HTR-8/SVneo (cell line): ENCODE measurements at regions not wholly inside any gene's neighbourhood (a gene's known extent, or its start where the extent isn't known, plus 50 kb on each side); places are given as distances from the start of the nearest gene placed in this dataset.

Source experiments
- DNase-seq: peaks from one replicate; pipeline ENCODE4 v3.0.0; 2011; ENCODE audit warnings: low spot score, mixed read lengths; ENCODE audit not compliant: insufficient read length
- FAIRE-seq: peaks from 2 replicates; lab custom pipeline; 2011; peaks lifted over from hg19 to GRCh38; lab: Jason Lieb, UNC

DNA sequence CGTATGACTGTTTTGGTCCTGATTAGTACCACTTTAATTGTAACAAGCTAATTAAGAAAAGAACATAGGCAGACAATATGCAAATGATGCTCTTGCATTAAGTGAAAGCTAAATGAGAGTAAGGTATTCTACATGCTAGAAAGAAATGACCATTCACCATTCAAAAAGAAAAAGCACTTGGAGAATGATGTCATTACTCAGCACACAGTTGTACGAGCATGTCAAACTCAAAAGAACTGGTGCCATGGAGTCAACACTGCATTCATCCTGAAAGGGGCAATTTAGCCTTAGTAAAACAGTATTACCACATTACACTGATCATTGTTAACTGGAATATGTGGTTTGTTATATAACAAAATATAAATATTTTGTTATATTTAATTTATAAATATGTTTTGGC lies 136.2 kb upstream of the CTTNBP2 start:
- no peak for FAIRE-seq

DNA sequence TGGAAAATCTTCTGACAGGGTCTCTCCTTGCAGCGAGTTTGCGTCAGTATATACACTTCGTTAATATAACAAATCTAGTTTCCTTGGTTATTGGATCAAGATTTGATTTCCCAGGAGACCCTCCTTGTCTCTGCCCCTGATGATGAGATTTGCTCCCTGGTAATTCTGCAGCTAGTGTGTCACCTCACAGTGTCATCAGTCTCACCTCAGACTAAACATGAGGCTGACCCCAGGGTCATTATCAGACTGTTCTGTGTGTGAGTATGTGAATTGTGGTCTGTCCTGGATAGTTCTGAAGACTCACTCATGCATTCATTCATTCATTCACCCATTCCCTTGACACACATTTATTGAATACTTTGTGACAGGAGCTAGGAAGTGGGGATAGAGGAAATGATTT lies 138.4 kb upstream of the CTTNBP2 start:
- no peak for DNase-seq
- no peak for FAIRE-seq

More for the DNA sequence above, 136.2 kb upstream of the CTTNBP2 start:
- no peak for DNase-seq

DNA sequence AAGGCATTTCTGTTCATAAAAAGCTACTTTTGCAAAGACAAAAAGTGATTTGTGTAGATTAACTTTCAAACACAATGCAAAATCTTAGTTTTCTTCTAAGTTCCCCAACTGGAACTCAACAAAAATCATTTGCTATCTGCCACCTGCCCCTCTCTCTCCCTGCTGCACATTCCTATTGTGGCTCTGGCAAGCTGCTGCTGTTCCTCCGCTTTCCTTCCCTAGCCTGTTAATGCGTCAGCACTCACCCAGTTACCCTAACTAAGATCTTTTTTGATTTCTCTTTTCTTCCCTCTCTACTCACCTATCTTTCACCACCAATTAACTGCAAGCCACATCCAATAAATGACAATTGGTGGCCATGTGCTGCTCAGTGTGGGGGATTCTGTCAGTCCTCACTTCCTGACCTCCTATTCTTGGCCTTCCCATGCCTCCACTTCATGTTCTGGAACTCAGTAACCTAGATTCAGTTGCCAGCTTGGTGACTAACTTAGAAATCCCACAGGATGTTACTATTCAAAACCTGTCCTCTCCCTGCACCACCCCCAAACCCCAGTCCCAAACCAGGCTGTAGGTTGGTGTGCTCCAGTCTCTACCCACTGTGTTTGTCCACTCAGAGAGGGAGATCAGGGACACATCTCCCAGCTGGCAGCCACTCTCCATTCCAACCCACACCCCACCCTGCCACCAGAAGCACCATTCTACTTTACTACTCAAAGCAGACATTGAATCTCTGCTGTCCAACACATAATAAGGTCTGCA lies 140.2 kb upstream of the CTTNBP2 start:
- DNase-seq = no peak
- no peak for FAIRE-seq

DNA sequence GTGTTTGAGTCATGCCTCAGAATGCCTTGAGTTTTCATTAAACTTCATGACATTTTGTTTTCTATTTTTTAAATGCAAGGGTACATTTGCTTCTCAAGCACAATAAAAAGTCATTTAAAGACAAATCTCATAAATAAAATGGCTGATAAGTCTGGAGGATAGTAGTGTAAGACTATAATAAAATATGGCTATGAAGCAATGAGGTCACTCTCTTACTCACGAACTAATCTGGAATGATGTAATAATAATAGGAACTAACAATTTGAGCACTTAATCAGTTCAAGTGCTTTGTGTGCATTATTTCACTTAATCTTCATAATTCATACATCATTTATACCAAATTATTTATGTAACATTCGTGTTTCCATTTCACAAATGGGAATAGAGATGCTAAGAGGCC lies 149.3 kb upstream of the CTTNBP2 start:
- DNase-seq = no peak
- no peak for FAIRE-seq

DNA sequence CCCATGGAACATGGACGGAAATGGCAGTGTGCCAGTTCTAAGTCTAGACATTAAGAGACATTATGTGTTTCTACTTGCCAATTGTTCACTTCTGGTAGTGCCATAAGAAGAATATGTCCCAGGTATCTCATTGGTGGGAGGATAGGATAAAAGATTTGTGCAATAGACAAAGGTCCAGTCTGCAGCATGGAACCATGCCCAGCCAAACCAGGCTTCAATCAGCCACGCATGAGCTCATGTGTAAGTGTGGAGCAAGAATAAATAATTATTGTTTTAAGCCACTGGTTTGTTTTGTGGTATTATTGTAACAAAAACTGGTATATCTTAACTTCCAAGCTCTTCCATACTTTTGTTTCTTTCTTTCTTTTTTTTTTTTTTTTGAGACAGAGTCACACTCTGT lies 153.6 kb upstream of the CTTNBP2 start:
- no peak for FAIRE-seq
- DNase-seq = no peak

DNA sequence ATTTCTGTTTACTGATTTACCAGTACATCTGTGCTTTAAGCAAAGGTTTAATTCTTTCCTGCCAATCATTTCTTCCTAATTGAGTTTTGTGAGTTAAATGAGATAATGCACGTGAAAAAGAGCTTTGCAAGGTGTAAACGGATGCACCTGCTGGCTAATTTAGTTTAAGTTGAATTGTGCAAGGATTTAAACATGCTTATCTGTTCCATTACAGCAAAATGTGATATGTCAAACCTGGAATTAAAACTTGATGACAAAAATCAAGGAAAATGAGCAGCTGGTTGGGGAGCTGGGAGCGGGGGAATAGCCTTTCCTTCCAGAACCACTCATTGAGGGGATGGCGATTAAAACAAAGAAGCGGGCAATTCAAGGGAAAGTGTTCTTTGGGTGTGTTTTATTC lies 155.0 kb upstream of the CTTNBP2 start:
- FAIRE-seq (no peak), DNase-seq (no peak)

DNA sequence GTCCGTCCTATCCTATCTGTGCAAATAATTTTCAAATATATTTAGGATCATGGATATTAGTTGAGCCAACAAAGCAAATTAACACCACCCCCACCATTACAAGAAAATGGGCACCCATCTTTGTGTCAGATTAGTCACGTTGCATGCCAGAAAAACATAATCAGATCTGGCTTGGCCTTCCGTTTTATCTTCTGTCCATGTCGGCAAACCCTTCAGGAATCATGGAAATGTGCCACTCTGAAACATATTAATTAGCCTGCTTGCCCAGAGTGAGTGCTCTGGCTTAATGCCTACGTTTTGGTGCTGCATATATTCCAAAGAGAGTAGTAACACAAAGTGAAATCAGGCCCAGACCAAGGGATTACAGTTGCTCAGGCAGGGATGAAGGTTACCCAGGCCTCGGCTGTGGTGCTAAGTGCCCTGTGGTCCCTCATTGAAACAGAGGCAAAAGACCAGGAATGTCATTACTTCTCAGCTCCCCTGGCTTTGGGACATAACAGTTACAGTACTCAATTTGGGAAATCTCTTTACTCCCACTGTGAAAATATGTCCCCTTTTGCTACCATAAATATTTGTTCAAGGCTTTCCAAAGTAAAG lies 154.0 kb upstream of the LSM8 start:
- no peak for DNase-seq
- no peak for FAIRE-seq

DNA sequence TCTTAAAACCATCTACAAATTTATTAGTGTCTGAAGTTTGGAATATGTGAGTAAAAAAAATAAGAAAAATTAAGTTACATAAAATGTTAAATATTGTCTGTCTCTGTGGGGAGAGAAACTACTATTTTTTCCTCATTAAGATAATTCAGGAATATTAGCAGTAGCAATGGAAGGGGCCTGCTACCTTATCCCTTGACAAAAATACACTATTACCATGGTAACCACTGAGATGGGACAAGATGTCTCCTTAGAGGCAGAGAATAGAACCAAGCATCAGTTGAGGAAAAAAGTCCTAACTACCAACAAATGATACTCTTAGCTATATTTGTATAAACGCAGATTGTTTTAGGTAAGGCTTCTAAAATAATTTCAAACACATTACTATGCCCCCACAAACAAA lies 150.7 kb upstream of the LSM8 start:
- no peak for FAIRE-seq
- DNase-seq = no peak

DNA sequence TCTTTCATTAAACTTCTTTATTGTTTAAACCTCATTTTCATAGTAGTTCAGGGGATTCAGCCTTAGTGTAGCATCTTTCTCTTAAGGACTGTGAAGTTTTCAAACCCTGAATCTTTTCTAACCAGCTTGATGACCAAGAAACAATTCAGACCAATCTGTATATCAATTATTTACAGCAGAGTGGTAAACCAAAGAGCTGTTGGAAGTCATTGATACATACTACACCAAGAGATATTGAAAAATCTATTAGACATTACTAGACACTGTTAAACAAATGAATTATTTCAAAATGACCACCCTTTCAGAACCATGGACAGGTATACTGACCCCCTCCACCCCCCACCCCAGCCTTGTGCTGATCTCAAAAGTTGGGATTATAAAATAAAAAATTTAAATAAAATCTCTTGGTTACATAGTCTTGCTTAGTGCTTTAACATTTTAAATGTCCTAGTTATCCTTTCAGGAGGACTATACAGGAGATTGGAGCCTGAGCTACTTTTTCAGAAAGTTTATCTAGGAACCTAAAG lies 143.9 kb upstream of the LSM8 start:
- FAIRE-seq (no peak), DNase-seq (no peak)

DNA sequence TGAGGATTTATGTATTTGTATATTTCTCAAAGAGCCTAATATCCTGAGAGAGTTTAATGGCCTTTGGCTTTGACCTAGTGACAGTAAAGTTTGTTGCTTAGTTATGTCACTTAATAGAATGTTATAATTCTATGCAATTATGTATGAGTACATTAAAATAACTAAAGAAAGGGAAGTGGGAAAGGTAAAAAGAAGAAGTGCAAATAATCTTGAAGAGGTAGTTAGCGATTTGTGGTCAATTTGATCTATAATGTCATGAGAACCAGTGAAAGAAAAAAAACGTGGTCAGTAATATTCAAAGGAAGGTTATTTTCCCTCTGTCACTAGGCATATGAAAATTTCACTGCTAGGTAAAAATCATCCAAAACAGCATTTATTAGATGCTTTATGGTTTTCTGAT lies 143.4 kb upstream of the LSM8 start:
- DNase-seq = no peak
- no peak for FAIRE-seq

DNA sequence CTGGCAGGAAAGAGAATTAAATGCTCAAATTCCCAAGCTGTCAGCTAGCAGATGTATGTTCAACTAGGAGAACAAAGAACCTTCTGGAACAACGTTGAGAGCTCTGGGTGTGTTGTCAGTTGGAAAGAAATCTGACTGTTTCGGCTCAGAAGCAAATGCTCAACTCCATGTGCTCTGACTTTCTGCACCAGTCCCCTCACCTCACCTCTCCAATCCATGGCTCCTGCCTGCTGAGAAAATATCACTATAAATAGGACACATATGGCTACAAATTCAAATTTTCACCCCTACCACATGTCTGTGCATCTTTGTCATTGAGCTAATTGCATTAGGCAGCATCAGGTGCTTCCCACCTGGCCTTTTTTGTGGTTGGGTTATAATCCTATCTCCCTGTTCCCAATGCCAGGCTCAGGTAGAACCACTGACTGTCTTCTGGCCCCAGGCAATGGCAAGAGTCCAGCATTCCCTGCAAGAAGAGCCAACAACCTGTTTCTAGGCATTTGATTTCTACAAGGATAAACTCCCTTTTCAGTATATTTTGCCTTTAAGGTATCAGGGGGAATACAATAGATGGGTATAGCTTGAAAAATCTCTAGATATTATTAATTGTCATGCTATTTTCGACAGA lies 142.6 kb upstream of the LSM8 start:
- FAIRE-seq (no peak), DNase-seq (no peak)

DNA sequence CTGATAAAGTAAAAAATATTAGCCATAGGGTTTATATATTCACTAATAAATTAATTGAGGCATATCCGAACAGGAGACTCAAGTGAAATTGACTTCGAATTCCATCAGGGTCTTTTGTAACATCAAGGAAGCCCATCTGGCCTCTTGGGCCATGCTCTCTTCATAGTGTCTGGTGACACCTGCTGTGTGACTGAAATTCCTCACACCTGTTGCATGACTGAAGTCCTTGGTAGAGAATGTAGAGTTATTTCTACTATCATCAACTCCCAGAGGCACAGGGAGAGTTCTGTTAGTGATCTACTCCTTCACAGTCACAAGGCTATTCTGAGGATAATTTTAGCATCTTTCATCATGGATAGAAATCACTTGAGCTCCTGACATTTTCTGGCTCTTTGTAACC lies 138.3 kb upstream of the LSM8 start:
- no peak for FAIRE-seq
- DNase-seq = no peak

DNA sequence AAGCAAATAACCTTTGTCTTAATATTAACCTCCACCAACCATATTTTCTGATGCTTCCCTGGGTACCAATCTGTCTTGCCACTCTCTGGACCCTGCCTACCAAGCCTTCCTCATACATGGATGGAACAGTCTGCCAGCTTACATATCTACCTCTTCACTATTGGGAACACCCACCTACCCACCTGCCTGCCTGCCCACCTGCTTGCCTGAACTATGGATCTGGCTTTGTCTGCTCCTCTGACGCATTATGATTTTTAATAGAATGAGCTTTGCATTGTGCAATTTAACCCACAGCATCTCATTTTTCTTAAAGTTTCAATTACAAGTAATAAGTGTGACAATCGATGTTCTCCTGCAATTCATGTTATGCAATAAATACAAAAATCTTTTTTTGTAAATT lies 137.9 kb upstream of the LSM8 start:
- DNase-seq (no peak), FAIRE-seq (no peak)

DNA sequence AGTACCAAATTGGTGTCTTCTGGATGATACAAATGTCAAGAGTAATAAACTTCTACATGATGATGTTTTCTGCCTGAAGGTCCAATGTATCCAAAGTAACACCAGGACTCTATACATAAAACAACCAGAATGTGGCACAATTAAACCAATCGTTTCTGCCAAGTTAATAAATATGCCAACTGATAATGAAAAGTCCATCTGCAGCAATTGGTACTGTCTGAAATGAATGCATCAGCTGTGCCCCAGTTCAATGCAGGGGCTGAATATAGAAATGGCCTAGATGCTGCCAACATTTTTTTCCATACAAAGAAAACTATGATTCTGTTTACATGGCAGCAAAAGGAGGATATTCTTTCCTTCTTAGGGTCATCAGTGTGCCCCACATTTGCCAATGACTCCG lies 137.2 kb upstream of the LSM8 start:
- DNase-seq = no peak
- FAIRE-seq = no peak

DNA sequence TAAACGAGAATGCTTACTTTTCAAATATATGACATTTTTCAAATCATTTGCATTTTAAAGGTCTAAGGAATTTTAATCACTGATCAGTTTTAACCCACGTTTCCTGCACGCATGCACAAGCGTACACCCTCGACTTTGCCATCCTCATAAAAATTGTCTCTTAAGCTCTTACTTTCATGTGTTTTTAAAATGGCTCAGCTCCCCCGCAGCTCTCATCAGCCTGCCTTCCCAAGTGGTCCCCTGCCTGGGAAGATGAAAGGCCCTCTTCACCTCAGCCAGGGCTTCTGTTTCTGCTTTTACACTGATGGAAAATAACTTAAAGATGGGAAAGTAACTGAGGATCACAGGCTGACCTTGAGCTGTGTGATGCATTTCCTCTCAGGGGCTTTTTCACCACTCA lies 131.6 kb upstream of the LSM8 start:
- FAIRE-seq (no peak), DNase-seq (no peak)

DNA sequence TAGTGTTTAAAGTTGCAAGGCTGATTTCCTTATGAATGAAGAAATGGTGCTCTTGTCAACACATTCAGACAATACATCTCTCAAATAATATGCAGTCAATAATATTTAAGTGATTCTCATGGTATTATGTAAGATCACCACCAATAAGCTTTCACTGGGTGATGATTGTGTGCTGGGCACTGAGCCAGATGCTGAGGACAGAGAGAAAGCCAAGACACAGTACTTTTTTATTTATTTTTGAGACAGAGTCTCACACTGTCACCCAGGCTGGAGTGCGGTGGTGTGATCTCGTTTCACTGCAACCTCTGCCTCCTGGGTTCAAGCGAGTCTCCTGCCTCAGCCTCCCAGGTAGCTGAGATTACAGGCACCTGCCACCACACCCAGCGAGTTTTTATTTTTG lies 130.6 kb upstream of the LSM8 start:
- FAIRE-seq (no peak), DNase-seq (no peak)

DNA sequence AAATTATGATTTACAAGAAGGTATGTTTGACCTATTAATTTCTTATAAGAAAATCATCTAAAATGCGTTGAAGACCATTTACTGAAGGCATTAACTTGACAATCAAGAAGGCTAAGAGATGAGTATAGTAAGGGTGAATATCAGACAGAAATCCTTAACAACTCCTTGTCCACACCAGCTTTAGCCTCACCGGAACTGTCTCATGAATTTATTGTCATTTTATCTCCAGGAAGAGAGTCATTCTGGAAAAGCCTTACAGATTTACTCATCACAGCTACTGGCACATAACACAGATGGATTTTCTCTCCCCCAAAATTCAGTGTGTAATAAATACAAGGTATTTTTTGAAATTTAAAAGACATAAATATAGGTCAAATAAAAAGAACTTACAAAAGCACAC lies 129.4 kb upstream of the LSM8 start:
- DNase-seq = no peak
- no peak for FAIRE-seq

DNA sequence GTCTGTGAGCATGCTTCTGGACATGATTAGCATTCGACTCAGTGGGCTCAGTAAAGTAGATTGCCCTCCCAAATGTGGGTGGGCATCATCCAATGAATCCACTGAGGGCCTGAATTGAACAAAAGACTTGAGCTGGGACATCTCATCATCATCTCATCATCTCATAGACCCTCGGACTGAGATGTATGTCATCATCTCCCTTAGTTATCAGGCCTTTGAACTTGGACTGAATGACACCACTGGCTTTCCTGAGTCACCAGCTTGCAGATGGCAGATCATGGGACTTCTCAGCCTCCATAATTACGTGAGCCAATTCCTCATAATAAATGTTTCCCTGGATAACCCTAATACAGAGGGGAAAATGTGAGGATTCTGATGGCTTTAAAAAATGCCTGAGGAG lies 128.3 kb upstream of the LSM8 start:
- DNase-seq (no peak), FAIRE-seq (no peak)

DNA sequence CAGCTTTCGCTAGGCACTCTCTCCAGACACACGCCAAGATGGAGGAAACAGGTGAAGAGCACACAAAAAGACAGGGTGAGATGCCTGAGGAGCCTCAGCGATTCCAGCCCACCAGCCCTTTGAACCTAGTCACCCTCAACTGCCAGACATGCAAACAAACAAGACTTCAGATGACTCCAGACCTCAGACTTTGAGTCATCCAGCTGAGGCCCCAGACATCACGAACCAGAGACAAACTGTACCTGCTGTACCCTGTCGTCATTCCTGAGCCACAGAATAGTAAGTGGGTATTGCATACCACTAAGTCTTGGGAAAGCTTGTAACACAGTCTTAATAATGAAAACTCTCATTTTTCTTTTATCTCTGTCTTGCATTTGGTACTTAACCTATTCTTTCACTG lies 126.6 kb upstream of the LSM8 start:
- DNase-seq (no peak), FAIRE-seq (no peak)

DNA sequence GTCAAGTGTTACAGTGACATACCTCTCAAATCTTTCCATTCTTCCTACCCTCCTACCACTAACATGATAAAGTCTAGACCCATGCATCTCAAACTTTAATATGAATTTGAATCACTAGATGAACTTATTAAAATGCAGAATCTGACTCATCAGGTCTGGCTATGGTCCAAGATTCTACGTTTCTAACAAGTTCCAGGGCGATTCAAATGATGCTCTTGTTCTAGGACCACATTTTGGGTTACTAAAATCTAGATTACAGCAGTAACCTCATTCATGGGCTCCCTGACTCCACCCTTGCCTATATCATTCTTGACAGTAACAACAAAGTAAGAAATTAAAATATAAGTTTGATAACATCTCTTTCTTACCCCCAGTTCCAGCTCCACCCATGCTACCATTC lies 124.8 kb upstream of the LSM8 start:
- FAIRE-seq = no peak
- no peak for DNase-seq

DNA sequence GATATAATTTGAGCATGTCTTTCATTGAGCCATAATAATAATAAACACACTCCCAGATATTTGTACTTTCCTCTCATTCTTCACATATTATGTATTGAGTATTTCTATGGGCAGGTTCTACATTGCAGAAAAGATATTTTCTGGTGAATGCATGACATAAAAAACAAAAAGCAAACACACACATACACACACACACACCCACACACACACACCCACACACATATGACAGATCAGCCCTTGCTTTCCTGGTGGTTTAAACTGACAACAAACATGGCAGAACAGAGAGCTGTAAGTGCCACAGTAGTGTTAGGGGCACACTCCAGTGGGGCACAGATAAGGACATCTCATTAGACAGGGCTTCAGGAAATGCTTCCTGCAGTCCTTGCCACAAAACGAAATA lies 123.3 kb upstream of the LSM8 start:
- FAIRE-seq = no peak
- no peak for DNase-seq

DNA sequence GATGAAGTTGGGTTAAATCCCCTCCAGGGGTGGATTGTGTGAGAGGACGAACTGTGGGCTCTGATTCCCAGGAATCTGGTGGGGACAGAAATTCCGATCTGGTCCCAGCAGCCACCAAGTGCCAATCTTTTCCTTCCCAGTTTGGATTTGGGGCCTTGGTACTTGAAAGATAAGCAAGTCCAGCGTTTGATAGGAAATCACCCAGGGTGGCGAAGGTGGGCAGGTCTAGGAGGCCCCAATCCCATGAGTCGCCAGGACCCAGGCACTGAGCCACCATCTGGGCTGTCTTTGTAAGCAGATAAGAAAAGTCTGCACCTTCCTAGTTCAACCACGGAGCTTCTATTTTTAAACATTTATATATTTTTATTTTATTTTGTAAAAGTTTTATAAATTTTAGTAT lies 122.6 kb upstream of the LSM8 start:
- FAIRE-seq (no peak), DNase-seq (no peak)
